Activated CD8-positive, alpha-beta memory T cell treated with anti-CD3 and anti-CD28 coated beads, Interleukin-2, amount 50 U/mL, for 24 hours (primary cell): ENCODE measurements at regions not wholly inside any gene's neighbourhood (a gene's known extent, or its start where the extent isn't known, plus 50 kb on each side); places are given as distances from the start of the nearest gene placed in this dataset.
"Not testable (repeated sequence)": the region's sequence is repeated elsewhere in the genome, so short reads cannot be mapped to it uniquely, and the experiment has no call there.

Experiments used
- DNase-seq: peaks from one replicate; pipeline ENCODE4 v3.0.0-alpha.2; 2020; ENCODE audit errors: extremely low read depth

DNA sequence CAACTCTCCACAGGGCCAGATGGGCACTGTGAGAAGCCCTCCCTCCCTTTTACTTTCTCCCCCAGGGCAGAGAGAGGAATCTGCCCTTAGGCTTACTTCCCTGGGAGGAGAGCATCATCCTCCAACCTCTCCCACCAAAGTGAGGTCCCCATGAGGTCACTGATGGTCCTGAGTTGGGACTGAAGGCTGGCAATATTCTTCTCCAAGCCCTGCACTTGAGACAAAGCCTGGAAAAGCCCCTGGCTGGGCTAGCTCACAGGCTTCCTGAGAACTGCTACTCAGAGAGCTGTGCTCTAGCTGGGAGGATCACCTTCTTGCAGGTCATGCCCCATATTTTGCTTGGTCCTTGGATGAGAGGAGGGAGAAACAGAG, 110.0 kb upstream of the MEF2A start:
- DNase-seq: no peak

DNA sequence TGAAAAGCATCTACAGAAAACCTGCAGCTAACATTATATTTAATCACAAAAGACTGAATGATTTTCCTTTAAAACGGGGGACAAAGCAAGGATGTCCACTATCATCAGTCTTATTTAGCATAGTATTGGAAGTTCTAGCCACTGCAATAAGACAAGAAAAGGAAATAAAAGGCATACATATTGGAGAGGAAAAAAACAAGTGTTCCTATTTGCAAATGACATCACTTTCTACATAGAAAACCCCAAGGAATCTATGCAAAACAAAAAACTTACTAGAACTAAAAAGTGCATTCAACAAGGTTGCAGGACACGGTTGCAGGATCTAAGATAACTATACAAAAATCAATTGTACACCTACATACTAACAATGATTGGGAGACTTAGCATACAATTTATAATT, 101.6 kb upstream of the MEF2A start:
- no peak for DNase-seq

DNA sequence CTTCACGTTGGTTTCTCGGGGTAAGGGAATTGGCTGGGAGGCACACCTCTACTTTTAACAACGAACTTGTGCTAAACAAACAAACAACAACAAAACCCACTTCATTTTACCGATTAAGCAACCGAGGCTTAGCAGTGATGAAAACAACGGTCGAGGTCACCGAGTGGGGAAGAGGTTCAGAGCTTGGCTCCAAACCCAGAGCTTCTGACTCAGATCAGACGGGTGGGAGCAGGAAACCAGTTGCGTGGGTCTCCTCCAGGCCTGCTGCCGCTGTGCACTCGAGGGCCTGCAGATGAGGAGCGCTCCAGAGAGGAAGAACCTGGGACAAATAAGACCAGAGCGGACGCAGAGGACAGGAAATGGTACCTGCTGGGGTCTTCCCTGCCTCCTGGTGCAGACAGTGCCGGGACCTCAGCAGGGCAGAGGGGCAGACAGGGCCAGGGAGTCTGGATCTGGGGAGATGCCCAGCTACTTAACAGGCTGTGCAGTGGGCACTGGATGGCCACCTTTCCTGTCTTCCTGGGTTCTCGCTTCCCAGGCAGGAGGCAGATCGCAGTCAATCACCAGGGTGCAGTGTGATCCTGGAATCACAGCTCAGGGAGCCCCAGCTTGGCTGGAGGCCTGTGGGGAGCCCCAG, 99.0 kb upstream of the MEF2A start:
- no peak for DNase-seq

DNA sequence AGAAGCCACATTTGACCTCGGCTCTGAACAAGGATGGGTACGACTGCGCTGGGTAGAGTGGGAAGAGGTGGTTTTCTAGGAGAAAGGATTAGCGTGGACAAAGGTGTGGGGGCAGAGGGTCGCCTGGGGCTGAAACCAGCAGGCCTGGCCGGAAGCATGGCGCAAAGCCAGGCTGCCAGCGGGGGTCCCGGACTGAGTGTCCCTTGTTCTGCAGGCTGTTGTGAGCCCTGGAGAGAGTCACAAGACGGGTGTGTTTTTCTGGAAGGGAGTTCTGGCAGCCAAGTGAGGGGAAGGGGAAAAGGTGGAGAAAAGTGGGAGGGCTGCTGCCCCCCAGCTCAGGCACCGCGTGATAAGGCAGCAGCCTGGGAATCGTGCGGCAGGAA, 98.5 kb upstream of the MEF2A start:
- no peak for DNase-seq

DNA sequence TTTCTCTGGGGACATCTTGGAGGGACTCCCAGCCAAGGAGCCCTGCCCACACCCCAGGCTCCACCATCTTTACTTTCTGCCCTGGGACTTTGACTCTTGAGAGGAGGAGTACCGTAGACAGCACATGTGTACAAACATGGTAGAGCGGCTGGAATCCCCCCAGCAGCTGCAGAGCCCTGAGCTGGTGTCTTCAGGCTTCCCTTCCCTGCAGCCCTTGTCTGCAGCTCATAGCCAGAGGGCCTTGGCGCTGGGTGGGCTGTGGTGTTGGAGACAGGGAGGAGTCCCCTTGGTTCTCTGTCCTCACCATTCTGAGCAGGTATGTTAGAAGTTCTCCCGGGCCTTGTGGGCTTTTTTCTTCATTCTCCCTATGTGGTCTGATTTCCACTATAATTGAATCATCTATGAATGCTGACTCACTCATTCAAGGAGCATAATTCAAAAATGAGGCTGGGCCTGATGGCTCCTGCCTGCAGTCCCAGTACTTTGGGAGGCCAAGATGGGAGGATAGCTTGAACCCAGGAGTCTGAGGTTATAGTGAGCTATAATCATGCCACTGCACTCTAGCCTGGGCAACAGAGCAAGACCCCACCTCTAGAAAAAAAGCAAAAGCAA, 97.8 kb upstream of the MEF2A start:
- no peak for DNase-seq

DNA sequence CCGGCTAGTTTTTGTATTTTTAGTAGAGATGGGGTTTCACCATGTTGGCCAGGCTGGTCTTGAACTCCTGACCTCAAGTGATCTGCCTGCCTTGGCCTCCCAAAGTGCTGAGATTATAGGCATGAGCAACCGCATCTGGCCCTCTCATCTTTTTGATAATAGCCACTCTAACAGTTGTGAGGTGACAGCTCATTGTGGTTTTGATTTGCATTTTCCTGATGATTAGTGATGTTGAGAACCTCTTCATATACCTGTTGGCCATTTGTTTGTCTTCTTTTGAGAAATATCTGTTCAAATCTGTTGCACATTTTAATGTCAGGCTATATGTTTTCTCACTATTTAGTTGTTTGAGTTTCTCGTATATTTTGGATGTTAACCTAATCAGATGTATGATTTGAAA, 95.6 kb upstream of the MEF2A start:
- not testable (repeated sequence) for DNase-seq

DNA sequence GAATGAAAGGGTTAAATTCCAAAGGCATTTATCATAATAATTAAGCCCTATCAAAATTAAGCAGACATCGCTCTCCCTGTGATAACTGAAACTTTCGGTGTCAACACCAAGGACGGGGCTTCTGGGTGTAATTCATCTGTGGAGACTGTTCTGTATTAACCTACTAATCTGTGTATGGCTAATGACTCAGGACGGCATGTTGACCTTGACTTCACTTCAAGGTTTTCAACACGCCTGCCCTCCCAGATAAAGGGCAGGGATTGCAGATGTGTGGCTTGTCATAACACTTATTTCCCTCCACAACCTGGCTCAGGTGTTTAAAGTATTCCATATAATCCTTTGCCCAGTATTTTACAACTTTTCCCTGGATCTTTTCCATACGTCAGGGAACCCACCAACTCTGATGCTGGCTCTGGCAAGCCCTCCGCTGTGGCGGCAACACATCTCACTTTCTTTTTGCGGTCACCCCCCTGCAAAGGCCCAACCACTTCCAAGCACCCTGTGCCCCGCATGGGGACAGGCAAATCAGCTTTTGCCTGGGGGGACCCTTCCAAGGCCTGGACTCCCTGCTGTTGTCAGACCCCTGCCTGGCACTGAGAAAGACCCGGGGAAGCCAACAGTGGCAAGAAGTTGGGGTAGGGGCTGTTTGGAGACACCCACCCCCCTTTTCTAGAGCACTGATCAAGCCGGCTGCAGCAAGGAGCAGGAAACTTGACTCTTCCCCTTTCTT, 93.2 kb upstream of the MEF2A start:
- DNase-seq: no peak

DNA sequence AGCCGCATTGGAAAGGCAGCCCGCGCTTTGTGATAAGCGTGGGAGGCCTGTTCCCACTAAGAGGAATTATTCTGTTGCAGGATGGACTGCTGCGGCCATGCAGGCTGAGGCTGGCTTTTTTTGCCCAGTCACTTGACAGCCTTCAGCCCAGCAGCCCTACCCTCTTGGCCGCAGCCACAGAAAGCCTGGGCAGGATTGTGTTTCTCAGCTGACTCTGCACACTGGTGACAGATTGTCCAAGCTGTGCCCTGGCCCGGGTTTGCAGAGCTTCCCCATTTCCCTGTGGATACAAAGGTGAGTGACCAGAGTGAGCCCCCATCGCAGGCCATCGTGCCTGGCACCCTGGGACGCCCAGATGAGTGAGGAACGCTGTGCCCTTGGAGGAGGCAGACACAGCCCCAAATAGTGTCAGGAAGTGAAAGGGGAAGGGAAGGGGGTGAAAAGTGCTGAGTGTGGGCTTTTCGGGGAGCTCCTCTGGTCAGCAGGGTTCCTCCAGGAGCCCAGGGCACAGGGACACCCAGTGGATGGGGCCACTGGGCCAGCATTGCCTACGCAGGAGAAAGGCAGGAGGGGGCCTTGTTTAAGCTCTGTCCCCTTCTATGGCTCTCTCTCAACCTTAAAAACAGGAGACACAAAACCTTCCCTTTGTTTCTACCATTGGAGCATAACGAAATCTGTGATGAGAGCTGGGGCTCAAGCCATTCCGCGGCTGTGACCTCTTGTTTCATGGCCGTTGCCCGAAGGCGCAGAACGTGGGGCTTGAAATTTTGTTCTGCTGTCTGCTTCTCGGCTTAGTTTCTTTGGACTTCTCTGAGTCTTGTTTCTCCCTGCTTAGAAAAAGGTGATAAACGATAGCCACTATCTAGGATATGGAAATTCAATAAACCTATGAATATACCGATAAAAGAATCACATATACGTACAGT, 91.5 kb upstream of the MEF2A start:
- DNase-seq: no peak

DNA sequence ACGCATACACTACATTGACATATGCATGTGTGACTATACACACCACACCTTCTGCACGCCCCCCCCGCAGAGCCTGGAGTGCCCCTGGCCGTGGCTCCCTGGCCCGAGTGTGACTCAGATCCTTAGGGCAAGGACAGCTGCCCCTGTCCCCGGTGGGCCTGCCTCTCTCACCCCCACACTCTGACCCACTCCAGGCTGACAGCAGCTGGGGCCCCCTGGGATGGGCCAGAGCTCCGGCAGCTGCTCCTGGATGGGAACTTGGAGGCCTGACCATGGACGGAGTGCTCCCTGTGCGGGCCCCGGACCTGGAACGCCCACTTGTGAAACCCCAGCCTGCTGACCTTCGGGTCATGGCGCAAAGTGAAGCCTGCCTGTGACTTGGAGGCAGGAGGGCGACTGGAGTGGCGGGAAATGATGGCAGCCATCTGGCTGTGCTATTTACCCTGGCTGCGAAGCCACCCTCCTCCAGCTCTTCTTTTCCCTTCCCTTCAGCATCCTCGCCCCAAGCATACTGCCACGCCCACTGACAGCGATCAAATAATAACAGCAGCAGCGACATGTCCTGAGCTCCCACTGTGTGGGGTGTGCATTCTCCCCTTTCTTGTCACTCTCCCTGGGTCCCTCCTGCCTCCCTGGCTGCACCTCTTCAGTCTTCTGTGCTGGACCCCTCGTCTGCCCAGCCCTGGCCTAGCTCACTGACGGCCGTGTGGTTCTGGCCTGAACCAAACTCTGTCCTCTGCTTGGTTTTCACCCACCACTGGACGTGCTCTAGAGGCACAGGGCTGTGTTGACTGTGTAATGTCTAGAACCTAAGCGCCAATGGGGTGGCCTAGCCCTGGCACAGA, 90.7 kb upstream of the MEF2A start:
- no peak for DNase-seq

DNA sequence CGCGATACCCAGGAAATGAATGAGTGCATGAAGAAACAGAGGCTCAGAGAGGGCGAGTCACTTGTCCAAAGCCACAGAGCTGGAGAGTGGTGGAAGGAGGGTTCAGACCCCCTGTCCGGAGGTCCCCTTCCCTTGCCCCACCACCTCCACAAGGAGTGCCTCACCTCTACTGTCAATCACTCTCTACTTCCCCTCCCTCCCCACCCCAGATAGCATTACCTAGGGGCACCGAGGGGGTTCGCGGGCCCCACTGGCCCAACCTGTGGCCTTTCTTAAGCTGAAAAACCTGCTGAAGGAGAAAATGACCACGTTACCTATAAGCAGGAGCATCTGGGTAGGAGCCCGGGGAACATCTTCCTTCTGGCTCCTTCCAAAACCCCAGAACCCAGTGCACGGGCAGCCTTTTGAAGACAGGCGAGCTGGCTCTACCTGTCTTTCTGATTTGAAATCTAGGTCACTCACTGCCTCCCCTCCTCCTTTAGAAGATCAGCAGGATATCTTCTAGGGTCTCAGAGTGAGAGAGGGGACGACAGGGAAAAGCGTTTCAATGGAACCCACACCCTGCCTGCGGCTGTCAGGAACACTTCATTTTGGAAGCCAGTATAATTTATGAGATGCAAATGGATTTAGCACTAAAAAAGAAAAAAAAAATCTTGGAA, 89.9 kb upstream of the MEF2A start:
- DNase-seq: no peak

DNA sequence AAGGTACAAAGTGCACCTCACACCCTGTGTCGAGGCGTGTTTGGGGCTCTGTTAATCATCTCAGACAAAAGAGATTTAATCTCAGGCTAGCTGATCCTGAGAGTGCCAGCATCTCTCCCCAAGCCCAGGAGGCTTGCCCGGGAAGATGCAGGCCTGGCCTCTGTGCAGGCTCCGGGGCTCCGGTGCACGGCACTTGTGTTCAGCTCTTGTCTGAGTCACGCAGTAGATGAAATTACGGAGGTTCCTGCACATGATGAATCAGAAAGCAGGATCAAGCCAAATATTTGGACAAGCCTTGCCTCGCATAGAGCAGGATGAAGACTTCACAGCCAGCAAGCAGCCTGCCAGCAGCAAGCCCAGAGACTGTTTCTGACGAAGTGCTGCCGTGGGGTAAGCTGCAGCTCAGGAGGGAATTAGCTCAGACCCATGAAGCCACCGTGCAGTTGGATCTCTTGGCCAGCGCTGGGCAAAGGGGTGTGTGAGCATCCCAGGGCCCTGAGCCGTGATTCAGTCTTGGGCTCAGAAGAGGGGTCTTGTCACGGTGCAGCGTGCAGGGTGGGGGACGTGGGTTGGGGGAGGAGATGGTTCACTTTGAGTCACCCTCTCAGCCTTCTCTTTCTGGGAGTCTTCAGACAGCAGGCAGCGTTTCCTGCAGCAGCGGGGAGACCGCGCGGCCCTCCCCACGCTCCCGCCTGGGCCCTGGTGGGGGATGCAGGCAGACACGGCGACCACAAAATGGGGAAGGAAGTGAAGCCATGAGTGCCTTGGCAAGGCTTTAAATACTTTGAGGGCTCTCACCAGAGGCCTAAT, 89.2 kb upstream of the MEF2A start:
- no peak for DNase-seq

DNA sequence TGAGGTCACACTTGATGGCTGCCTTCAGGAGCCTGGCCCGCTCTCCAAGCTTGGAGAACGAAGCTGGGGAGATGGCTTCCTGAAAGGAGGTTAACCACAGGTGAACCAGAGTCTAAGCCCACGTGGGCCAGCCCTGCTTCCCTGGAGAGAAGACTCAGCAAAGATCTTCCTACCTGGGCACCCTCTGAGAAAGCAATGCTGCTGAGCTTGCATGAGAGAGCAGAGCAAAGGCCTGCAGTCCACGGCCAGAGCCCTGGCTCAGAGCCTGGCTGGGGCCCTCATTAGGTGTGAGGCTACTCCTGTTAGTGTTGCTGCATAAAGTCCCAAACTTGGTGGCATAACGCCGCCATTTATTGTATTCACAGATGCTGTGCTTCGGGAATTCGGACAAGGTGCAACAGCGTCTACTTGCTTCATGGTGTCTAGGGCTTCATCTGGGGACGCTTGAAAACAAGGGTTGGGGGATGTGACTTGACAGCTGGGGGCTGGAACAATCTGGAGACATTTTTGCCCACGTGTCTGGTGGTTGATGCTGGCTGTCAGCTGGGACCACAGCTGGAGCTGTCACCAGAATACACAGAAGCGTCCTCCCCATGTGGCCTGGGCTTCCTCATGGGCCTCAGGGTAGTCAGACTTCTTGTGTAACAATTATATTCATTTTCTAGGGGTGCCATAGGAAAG, 87.9 kb upstream of the MEF2A start:
- no peak for DNase-seq

DNA sequence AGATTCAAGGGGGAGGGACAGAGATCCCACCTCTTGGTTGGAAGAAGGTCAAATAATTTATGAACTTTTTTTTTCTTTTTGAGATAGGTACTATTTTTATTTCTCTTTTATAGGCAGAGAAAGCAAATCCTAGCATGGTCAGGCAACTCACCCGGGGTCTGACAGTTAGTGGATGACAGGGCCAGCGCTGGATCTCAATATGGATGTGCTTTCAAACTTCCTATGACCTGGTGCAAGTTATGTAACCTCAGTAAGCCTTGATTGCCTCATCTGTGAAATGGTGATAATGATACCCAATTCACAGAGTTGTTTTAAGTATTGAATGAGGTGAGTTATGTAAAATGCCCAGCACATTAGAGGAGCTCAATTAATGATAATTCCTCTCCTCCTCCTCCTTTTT, 86.8 kb upstream of the MEF2A start:
- DNase-seq: no peak

DNA sequence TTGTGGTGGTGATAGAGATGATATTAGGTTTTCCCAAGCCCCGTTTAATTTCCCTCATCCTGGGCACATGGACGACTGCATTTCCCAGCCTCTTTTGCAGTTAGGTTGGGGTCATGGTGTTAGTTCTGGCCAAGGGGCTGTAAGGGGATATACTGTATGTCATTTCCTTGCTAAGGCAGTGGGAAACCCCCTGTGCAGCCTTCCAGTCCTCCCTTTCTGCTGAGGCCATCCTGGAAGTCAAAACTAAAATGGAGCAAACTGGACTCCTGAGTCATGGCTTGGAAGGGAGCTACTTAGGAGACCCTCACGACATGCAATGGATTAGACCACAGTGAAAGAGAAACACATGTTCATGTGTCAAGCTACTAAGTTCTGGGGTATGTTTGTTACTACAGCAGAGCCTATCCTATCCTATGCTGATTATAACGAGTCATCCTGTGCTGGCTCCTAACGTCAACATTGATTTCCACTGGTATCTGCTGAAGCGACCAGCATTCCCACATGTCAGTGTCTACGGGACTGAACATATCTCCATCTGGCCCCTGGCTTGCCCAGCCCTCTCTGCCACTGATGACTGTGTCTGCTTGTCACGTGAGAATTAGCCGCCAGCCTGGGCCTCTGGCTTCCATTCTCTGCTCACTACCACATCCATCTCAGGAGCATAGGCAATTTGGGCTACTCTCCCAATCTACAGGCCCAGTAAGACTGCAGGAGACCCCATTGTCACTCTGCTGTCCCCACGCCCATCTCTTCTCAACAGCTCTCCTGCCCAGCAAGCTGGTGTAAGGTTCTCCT, 85.6 kb upstream of the MEF2A start:
- no peak for DNase-seq

DNA sequence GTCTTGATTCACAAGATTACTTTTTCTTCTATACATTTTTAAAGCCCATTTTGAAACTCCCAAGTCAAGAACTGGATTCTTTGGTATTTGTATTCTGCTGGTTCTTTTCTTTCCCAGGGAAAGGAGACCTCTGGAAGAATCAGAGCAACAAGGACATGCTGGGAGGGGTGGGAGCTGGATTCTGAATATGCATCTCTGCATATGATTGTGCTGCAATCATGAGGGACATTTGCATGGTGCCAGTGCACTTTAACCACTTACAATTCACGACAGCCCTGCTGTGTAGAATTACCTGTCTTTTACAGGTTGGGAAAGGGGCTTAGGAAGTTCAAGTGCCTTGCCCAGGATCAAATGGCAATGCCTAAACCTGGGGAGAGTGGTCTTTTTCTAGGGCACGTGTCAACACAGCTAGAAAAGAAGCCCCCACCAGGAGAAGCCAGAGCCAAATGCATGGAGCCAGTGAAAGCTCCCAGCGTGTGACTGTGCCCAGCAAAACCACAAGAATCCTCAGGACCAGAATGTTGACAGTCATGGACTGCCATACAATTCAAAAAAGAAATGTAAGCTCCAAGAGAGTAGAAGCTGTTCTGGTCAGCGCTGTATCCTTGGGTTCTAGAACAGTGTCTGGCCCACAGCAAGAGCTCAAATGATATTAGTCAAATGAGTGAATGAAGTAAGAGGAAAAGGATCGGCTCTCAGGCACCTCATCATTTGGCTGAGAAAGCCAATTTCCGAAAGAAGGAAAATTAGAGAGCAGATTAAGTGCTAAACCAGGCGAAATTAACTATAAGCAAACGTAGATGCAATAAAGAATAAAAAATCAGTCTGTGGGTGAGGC, 84.5 kb upstream of the MEF2A start:
- no peak for DNase-seq

DNA sequence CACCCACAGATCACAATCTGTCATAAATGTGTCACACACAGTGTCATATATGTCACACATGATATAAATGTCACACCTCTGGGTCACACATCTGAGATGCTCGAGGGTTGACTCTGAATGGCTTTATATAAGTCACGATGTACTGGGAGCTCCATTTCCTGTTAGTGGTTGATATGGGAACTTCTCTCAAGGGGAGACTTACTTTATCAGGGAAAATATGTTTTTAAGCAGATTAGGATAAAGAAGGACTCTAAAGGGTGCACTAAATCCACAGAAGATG, 83.9 kb upstream of the MEF2A start:
- DNase-seq: no peak

DNA sequence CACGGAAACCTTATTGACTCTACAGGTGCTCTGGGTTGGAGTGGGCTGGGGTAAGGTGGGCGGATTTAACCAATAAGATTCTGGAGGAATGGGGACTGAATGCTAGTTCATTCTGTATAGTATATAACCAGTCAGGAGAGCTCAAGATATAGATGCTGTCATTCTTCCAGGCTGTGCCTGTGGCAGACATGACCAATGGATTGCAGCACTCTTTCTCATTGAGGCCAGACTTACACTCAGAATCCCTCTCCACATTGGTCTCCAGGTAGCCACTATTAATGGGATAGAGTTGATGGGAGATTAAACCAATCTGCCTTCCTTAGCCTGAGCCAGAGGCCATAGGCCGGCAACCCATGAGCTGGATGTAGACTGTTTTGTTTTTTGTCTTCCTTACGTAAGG, 82.8 kb upstream of the MEF2A start:
- no peak for DNase-seq
